ENCODE measurements at regions not wholly inside any gene's neighbourhood (a gene's known extent, or its start where the extent isn't known, plus 50 kb on each side); places are given as distances from the start of the nearest gene placed in this dataset.
"Not testable (repeated sequence)": the region's sequence is repeated elsewhere in the genome, so short reads cannot be mapped to it uniquely, and the experiment has no call there.

GRCh38 chr16:29235836-29236370 is 170.6 kb downstream of the NPIPB11 start:
- not testable (repeated sequence) for TF ChIP-seq CTCF, EP300 (IDR thresholded peaks at IDR 0.05)

Data from tibial nerve (tissue), 4 donors.